IPS-20b (cell line): ENCODE measurements at regions not wholly inside any gene's neighbourhood (a gene's known extent, or its start where the extent isn't known, plus 50 kb on each side); places are given as distances from the start of the nearest gene placed in this dataset.

Experiments
- H3K27ac ChIP-seq: one replicate; pipeline ENCODE4 v1.5.1; 2013; ENCODE audit warnings: low read length
- H3K27me3 ChIP-seq: 2 replicates; pipeline ENCODE4 v1.6.1; 2013; ENCODE audit warnings: mild to moderate bottlenecking, low read length, inconsistent platforms; ENCODE audit not compliant: insufficient read depth
- H3K36me3 ChIP-seq: 2 replicates; pipeline ENCODE4 v1.6.1; 2013; ENCODE audit warnings: low read depth, mild to moderate bottlenecking, inconsistent platforms, low read length, moderate library complexity; ENCODE audit not compliant: insufficient read depth
- H3K4me1 ChIP-seq: 2 replicates; pipeline ENCODE4 v1.6.1; 2013; ENCODE audit warnings: mild to moderate bottlenecking, control low read depth, inconsistent platforms, low read length, moderate library complexity; ENCODE audit not compliant: insufficient read depth
- H3K4me3 ChIP-seq: 2 replicates; pipeline ENCODE4 v1.5.1; 2013; ENCODE audit warnings: mild to moderate bottlenecking, low read length, inconsistent platforms
- H3K9ac ChIP-seq: 2 replicates; pipeline ENCODE4 v1.6.1; 2013; ENCODE audit warnings: low read depth, mild to moderate bottlenecking, inconsistent platforms, low read length, moderate library complexity
- H3K9me3 ChIP-seq: 2 replicates; pipeline ENCODE4 v1.6.1; 2013; ENCODE audit warnings: mild to moderate bottlenecking, low read depth, low read length, inconsistent platforms; ENCODE audit not compliant: insufficient read depth

- Histone ChIP-seq H3K4me3 (no peak overlapping the region), H3K27ac (no peak overlapping the region), H3K9me3 (no peaks in the 10 kb centered on the region), H3K4me1 (no peaks in the 10 kb centered on the region), H3K36me3 (no peaks in the 10 kb centered on the region), H3K9ac (no peak overlapping the region), H3K27me3 (no peaks in the 10 kb centered on the region)
Observed at GRCh38 chr18:40529478-40529877, 1425.6 kb upstream of the PIK3C3 start.

DNA sequence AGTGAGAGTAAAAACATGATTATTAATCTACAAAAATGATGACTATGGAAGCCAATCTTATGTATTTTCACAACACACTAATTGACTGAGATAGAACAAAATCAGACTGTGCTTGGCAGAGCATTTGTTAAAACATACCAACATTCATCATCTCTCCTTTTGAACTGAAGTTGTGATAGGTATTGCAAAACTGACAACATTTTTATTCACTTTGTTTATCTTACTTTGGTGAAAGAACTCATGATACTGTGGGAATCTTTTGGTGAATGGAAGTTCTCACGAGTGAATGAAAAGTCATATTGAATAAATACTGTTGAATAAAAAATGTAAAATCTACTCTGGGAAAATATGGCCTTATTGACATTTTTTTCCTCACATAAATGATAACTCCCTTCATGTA lies 1430.2 kb upstream of the PIK3C3 start:
- H3K4me1 ChIP-seq = no peaks in the 10 kb centered on the region; the same call in 1 of the 2 replicates
- no peak overlapping the region for H3K27ac ChIP-seq
- no peaks in the 10 kb centered on the region for H3K36me3 ChIP-seq
- no peak overlapping the region for H3K9ac ChIP-seq
- no peaks in the 10 kb centered on the region for H3K27me3 ChIP-seq
- no peaks in the 10 kb centered on the region for H3K9me3 ChIP-seq
- H3K4me3 ChIP-seq = no peak overlapping the region

- no peak overlapping the region for H3K27ac ChIP-seq
- H3K27me3 ChIP-seq = no peaks in the 10 kb centered on the region
- no peaks in the 10 kb centered on the region; the same call in 1 of the 2 replicates for H3K4me1 ChIP-seq
- no peak overlapping the region for H3K9ac ChIP-seq
- no peaks in the 10 kb centered on the region for H3K36me3 ChIP-seq
- no peak overlapping the region for H3K4me3 ChIP-seq
- H3K9me3 ChIP-seq = no peaks in the 10 kb centered on the region
Observed at GRCh38 chr18:40523287-40523686, 1431.7 kb upstream of the PIK3C3 start.

- no peaks in the 10 kb centered on the region for H3K9me3 ChIP-seq
- no peaks in the 10 kb centered on the region for H3K27me3 ChIP-seq
- no peaks in the 10 kb centered on the region for H3K4me1 ChIP-seq
- no peak overlapping the region for H3K9ac ChIP-seq
- no peak overlapping the region for H3K27ac ChIP-seq
- H3K4me3 ChIP-seq = no peak overlapping the region
- no peaks in the 10 kb centered on the region for H3K36me3 ChIP-seq
Observed at GRCh38 chr18:40501026-40501425, 1454.0 kb upstream of the PIK3C3 start.

DNA sequence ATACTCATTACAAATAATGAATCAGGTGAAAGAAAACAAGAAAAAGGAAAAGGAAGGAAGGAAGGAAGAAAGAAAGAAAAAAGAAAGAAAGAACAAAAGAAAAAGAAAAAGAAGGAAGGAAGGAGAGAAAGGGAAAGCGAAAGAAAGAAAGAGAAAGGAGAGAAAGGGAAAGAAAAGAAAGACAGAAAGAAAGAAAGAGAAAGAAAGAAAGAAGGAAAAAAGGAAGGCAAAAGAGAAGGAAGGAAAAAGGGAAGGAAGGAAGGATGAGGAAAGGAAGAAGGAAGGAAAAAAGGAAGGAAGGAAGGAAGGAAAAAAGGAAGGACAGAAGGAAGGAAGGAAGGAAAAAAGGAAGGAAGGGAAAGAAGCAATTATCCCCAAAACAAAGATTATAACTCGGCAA lies 1460.4 kb upstream of the PIK3C3 start:
- H3K27ac ChIP-seq = no peak overlapping the region
- H3K9ac ChIP-seq = no peak overlapping the region
- no peaks in the 10 kb centered on the region for H3K27me3 ChIP-seq
- H3K4me3 ChIP-seq = no peak overlapping the region
- H3K4me1 ChIP-seq = no peaks in the 10 kb centered on the region
- H3K36me3 ChIP-seq = no peaks in the 10 kb centered on the region
- no peaks in the 10 kb centered on the region for H3K9me3 ChIP-seq

DNA sequence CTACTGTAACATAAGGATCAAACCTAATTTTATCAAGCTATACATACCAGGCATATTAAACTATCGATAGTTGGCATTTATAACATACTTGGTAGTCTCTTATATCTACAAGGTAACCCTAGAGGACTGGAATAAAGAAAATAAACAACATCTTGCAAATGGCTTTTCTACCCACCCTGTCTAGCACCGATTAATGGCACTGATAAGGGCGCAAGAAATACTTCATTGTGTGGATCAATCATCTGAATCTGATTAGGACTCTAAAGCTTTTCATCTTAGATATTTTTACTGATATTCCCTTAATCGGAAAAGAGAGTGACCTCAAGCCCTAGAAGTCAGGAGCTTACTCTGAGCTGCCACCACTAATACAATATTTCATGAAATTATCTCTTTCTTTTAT lies 1461.7 kb upstream of the PIK3C3 start:
- Histone ChIP-seq H3K36me3 (no peaks in the 10 kb centered on the region), H3K27me3 (no peaks in the 10 kb centered on the region), H3K4me1 (no peaks in the 10 kb centered on the region), H3K4me3 (no peak overlapping the region), H3K9me3 (no peaks in the 10 kb centered on the region), H3K27ac (no peak overlapping the region), H3K9ac (no peak overlapping the region)

GRCh38 chr18:40489301-40489700 lies 1465.7 kb upstream of the PIK3C3 start:
- Histone ChIP-seq H3K4me3 (no peak overlapping the region), H3K9ac (no peak overlapping the region), H3K27me3 (no peaks in the 10 kb centered on the region), H3K27ac (no peak overlapping the region), H3K9me3 (no peaks in the 10 kb centered on the region), H3K36me3 (no peaks in the 10 kb centered on the region), H3K4me1 (no peaks in the 10 kb centered on the region)

- Histone ChIP-seq H3K4me1 (no peaks in the 10 kb centered on the region), H3K9me3 (no peaks in the 10 kb centered on the region), H3K9ac (no peak overlapping the region), H3K27ac (no peak overlapping the region), H3K36me3 (no peaks in the 10 kb centered on the region), H3K27me3 (no peaks in the 10 kb centered on the region), H3K4me3 (no peak overlapping the region)
Observed at GRCh38 chr18:40485318-40485717, 1469.7 kb upstream of the PIK3C3 start.

GRCh38 chr18:40473221-40474029 lies 1481.6 kb upstream of the PIK3C3 start:
- H3K27me3 ChIP-seq = no peaks in the 10 kb centered on the region
- H3K27ac ChIP-seq = no peak overlapping the region
- no peak overlapping the region for H3K9ac ChIP-seq
- H3K9me3 ChIP-seq = no peaks in the 10 kb centered on the region
- no peak overlapping the region for H3K4me3 ChIP-seq
- H3K4me1 ChIP-seq = no peaks in the 10 kb centered on the region
- H3K36me3 ChIP-seq = no peaks in the 10 kb centered on the region

GRCh38 chr18:40470723-40471122 lies 1484.3 kb upstream of the PIK3C3 start:
- Histone ChIP-seq H3K4me1 (no peaks in the 10 kb centered on the region), H3K9ac (no peak overlapping the region), H3K27ac (no peak overlapping the region), H3K4me3 (no peak overlapping the region), H3K27me3 (no peaks in the 10 kb centered on the region), H3K36me3 (no peaks in the 10 kb centered on the region), H3K9me3 (no peaks in the 10 kb centered on the region)

GRCh38 chr18:40469851-40470250 lies 1485.2 kb upstream of the PIK3C3 start:
- H3K4me3 ChIP-seq = no peak overlapping the region
- H3K27me3 ChIP-seq = no peaks in the 10 kb centered on the region
- no peaks in the 10 kb centered on the region for H3K36me3 ChIP-seq
- no peak overlapping the region for H3K9ac ChIP-seq
- no peaks in the 10 kb centered on the region for H3K4me1 ChIP-seq
- H3K27ac ChIP-seq = no peak overlapping the region
- H3K9me3 ChIP-seq = no peaks in the 10 kb centered on the region

DNA sequence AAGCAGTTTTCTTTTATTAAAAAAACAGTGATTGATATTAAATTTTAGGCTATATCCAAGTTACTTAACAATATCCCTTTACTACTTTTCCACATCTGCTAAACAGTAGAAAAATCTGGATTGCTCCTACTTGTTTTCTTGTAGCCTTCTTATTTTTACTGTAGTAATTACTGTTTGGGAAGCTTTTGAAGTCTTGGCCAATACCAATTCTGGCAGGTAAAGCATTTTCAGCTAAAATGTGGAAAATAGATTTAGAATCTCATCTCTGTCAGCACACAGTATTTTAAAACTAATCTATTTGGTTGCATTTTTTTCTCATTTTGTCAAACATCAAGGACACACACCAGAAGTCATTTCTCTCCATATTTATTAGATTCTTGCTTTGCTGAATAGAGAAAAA lies 1485.7 kb upstream of the PIK3C3 start:
- Histone ChIP-seq H3K36me3 (no peaks in the 10 kb centered on the region), H3K9ac (no peak overlapping the region), H3K27ac (no peak overlapping the region), H3K27me3 (no peaks in the 10 kb centered on the region), H3K4me3 (no peak overlapping the region), H3K4me1 (no peaks in the 10 kb centered on the region), H3K9me3 (no peaks in the 10 kb centered on the region)
